Transverse colon (tissue), 4 donors: ENCODE measurements at regions not wholly inside any gene's neighbourhood (a gene's known extent, or its start where the extent isn't known, plus 50 kb on each side); places are given as distances from the start of the nearest gene placed in this dataset.

Experiments
- CTCF ChIP-seq, 5 experiments: fragments of 200-600 bp in 3 of 5; fragments of 450-650 bp in 2 of 5; sonication (generic) in 3 of 5; IDR thresholded peaks; 1 replicate in 2 of 5; 2 replicates in 3 of 5; pipeline ENCODE4 v1.5.1; 2016 to 2017; ENCODE audit warnings: antibody characterized with exemption in 5 of 5, inconsistent platforms in 3 of 5, mild to moderate bottlenecking in 2 of 5, moderate library complexity in 1 of 5
- EP300 ChIP-seq: sonication (generic); formaldehyde crosslinking; IDR thresholded peaks from one replicate; pipeline ENCODE4 v1.6.1; 2017; ENCODE audit warnings: antibody characterized with exemption, low read depth
- POLR2A ChIP-seq: fragments of 450-650 bp; IDR thresholded peaks from one replicate; pipeline ENCODE4 v1.6.1; 2016; ENCODE audit warnings: antibody characterized with exemption, mild to moderate bottlenecking, moderate library complexity
- POLR2AphosphoS5 ChIP-seq, 3 donors: sonication (generic); formaldehyde crosslinking; IDR thresholded peaks; one replicate each; pipeline ENCODE4 v1.6.1; 2016; ENCODE audit warnings: antibody characterized with exemption in 3 of 3

GRCh38 chr4:163660636-163661035, 166.1 kb downstream of the TMA16 start:
- TF ChIP-seq CTCF (IDR thresholded peaks at IDR 0.05) (no peak), POLR2A (no peak), POLR2AphosphoS5 (IDR thresholded peaks at IDR 0.05) (no peak), EP300 (no peak)
